ENCODE measurements at regions not wholly inside any gene's neighbourhood (a gene's known extent, or its start where the extent isn't known, plus 50 kb on each side); places are given as distances from the start of the nearest gene placed in this dataset.
"Not testable (repeated sequence)": the region's sequence is repeated elsewhere in the genome, so short reads cannot be mapped to it uniquely, and the experiment has no call there.

DNA sequence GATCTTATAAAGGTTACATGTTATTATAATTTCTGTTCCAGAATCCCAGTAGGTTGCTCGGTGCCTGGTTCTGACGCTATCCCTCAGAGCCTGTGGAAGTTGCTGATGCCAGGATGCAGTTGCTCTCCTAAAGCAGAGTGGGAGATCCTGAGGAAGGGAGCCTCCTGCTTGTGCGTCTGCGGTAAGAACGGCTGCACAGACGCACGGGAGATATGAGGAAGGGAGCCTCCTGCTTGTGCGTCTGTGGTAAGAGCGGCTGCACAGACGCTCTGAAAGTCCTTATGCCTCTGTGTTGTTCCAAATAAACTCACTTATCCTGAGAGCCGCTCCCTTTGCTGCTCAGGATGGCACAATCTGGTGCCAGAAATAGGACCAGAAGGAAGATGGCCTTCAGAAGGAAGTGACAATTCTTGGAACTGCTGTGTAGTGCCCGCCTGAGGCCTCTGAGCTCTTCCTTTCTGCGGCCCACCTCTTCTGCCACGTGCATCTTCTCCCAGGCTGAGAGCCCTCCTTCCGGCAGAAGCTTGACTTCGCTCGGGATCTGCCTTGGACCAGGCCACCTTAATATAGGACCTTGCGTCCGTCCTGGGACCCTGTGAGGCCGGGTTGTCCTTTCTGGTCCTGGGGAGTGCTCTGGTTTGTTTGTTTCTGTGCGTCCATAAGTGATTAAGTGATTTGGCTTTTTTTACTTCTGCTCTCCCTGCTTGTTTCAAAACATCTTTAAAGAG, 89.5 kb downstream of the RTP5 start:
- DNase-seq (ENCODE audit: low spot score) = no peak

DNA sequence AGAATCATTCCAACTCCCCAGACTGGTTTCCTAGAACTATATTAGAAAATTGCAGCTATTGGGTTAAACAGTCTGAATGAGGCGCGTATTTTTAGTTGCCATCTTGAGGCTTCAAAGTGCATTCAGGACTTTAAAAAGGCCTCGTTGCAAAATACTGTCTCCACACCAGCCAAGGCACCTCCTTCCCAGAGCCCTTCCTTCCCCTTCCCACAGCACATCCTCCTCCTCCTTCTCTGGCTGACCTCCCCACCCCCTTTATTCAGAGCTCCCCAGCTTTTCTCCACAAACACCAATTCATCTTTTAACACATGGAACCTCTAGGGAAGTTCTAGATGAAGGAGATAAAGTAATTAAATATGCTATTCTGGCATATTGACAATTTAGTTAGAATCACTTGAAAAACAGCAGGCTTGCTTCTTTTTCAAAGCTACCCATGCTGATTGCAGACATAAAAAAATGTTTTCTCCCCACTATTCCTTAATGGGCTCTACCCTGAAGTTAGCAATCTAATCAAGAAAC, 90.3 kb downstream of the RTP5 start:
- DNase-seq (ENCODE audit: low spot score) = no peak

DNA sequence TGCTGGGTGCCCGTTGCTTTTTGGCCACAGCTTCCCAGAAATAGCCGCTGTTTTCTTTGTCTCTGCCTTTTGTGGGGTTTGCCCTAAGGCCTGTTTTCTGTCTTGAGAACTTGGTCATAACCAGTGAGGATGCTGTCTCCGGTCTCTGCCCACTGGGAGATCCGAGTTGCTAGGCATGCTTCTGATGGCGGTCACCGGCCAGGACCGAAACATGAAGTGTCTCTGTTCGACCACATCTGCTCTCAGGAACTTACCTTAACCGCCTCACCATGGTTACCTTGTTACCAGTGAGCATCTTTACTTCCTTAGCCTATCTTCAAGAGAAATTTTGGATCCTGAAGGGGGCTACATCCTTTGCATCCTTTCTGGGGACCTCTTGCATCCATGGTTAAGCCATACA, 91.9 kb downstream of the RTP5 start:
- no peak for DNase-seq (ENCODE audit: low spot score)

DNA sequence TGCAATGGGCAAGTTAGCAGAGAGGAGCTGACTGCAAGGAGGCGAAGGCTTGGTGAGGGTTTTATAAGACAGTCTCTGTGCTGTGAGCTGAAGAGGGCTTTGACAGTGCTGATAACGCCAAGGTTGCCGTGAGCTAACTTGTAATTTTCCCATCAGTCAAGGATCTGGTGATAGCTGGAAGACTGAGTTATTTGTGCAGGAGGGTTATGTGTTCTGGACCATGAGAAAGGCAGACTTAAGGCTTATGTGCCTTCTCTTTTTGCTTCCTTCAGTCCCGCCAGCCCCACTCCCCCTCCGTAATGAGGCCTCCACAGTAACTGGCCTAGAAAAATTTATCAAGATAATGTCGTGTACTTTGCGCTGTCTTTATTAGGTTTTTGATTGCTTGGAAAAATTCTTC, 94.6 kb downstream of the RTP5 start:
- no peak for DNase-seq (ENCODE audit: low spot score)

DNA sequence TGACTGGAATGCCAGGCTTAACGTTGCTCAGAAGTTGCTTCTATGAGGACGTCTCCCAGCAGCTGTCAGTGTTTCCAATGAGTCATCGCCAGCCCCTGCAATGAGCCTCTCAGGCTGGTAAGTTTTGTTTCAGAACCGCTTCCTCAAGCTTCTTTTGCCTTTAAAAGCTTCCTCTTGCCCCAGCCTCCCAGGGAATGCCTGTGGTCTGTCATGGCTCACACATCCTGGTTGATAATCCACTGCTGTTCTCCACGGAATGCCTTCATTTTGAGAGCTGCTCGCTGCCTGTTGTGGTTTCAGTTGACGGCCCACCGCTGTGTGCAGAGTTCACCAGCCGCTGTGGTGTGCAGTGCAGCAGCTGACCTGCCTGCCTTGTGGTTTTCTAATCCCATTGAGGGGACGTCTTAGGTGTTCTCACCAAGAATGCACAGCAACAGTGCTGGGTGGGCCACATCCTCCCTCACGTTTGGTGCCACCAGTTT, 96.4 kb downstream of the RTP5 start:
- no peak for DNase-seq (ENCODE audit: low spot score)

DNA sequence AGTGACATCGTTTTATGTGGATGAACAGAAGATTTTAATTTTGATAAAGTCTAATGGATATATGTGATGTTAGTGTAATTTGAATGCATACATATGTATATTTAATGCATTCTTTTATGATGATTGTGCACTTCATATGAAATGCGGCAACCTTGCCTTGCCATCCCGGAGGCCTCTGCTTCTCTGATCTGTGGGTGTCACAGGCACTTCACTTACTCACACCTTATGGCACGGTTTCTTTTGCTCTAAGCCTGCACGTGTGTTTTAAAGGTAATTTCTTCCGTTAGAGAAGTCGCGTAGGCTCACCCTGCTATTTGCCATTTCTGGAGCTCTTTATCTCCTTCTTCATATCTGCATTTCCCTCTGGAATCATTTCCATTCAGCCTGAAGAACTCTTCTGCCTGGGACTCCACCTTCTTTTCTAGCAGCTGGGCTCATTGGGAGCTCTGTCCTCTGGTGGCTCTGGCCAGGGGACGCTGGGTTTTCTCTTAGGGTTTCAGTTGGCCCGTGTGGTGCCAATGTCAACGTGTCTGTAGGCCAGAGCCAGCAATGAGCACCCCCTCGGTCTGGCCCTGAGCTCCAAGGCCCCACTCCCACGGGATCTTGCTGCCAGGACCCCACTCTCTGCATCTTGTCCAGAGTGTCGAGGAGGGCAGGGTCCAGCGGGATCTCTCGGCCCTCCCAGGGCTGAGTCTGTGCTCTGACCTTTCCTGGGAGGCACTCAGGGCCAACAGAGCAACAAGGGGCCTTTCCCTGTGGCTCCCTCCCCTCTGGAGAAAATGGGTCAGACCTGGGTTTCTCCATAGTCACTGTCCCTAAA, 97.3 kb downstream of the RTP5 start:
- no peak for DNase-seq (ENCODE audit: low spot score)

DNA sequence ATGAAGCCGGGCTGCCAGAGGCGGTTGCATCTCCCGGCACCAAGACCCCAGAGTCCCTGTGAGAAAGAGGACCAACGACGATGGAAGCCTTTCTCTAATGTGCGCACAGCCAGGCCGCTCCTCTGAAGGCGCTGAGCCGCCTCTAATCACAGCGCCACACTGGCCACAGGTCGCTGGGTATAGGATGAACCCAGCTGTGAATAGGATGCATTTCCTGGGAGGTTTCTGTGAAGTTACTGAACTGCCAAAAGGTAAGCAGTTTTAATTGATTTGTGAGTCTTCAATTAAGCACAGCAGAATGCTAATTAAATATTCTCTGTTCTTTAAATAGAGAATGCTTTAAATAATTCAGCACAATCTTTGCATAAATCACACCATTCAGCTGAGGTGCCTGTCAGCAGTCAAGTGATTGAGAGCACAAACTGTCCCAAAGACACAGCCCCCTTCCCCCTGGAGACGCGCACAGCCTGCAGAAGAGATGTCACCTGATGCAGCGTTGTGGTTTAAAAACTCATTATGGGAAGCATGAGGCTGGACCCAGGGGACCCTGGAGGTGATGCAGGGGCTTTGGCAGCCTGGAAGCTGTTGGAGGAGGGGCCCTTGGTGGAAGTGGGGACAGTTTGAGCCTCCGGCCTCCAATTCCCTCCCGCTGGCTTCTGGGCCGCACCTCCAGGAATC, 98.1 kb downstream of the RTP5 start:
- no peak for DNase-seq (ENCODE audit: low spot score)

DNA sequence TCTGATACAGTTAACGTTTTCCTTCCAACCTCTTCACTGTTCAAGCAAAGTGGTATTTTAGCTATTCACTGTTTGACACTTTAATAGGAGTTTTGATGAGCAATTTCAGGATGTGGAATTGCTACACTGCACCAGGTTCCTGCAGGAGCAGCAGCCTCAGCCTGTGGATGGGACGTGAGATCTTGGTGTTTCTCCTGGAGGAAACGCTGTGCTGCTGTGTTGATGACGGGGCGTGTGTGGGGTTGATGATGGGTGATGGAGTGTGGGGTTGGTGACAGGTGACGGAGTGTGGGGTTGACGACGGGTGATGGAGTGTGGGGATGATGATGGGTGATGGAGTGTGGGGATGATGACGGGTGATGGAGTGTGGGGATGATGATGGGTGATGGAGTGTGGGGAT, 98.9 kb downstream of the RTP5 start:
- no peak for DNase-seq (ENCODE audit: low spot score)

DNA sequence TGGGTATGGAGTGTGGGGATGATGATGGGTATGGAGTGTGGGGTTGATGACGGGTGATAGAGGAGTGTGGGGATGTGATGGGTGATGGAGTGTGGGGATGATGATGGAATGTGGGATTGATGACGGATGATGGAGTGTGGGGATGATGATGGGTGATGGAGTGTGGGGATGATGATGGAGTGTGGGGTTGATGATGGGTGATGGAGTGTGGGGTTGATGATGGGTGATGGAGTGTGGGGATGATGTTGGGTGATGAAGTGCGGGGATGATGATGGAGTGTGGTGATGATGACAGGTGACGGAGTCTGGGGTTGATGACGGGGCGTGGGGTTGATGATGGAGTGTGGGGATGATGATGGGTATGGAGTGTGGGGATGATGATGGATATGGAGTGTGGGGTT, 99.7 kb downstream of the RTP5 start:
- not testable (repeated sequence) for DNase-seq (ENCODE audit: low spot score)

DNA sequence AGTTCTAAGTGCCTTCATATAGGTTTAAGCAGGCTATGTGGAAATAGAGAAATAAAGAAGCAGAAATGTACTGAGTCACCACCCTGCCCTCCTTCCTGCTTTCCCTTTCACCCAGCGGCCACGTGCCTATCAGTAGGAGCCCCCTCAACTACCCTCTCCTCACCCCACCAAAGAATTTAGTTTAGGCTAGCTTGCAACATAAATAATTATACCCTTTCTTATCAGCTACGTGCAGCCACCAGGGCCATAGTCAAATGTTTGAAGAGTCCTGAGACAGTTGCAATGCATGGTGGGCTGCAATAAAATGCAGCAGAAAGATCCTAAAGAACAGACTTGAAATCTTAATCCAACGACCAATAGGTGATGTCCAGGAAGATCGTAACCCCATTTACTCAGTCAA, 101.2 kb downstream of the RTP5 start:
- no peak for DNase-seq (ENCODE audit: low spot score)

DNA sequence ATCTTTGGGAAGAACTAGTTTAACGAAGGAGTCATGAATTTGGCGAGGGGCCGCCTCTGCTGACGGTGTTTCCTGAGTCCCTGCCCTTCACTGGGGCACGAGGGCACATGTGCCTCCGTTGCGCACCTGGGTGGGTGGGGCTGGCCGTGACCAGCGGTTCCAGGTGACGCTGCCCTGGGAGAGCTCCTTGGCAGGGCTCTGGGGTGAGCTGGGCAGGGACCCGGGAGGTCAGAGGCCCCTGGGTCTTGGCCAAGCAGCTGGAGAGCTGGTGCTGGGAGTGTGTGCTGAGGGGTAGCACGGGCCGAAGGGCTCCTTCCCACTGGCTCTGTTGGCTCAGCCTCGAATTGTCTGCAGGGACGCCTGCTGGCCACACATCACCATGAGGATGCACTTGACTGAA, 104.6 kb downstream of the RTP5 start:
- DNase-seq (ENCODE audit: low spot score) = no peak

DNA sequence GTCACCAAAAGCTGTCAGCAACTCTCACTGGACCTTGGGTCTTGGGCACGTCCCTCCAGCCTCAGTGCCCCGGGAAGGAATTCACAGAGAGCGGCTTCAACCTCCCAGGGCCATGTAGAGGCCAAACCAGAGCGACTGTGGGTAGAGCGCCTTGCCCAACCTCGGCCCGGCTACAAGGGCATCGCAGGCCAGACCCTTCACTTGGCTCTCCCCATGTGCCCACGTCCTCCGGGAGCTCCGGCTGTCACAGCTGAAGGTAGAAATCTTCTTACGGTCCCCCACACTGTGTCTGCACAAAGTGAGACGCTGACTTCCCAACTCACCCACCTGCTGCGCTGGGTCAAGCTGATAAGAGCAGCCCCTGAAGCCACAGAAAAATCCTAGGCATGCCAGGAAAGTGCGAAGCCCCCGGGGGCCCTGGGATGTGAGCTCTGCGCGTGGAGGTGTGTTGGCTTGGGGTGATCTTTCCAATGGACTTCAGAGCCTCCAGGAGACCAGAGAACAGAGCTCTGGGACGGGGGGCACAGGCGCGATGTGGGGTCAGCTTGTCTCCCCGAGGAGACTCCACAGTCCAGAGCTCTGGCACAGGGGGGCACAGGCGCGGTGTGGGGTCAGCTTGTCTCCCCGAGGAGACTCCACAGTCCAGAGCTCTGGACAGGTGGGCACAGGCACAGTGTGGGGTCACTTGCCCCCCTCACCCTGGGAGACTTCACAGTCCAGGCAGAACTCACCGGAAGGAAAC, 105.5 kb downstream of the RTP5 start:
- no peak for DNase-seq (ENCODE audit: low spot score)

DNA sequence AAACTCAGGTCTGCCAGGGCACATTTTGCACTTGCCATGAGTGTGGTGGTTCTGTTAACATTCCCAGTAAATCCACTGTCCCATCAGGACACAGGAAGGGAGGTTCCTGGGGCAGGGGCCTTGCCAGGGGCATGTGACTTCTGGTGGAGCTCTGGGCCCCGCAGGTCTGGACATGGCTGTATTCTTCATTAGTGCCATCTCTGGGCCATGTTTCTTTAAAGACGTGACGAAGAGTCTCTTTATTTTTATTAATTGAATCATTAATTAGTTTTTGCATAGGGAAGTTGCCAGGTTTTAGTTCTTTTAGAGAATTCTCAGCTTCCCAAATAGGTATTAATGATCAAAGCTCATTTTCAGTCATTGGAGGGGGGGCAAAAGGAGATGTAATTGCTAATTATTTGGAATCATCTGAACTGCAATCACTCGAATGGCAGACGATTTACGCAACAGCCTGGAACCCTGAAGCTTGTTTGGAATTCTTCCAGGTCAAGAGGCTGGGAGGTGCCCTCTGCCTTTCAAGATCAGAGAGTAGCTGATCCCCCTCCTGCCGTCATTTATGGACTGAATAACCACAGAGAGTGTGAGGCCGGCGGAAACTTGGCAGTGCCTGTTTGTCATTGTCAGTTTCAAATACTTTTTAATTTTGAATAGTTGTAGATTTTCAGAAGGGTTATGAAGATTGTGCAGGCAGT, 106.2 kb downstream of the RTP5 start:
- DNase-seq (ENCODE audit: low spot score) = no peak

DNA sequence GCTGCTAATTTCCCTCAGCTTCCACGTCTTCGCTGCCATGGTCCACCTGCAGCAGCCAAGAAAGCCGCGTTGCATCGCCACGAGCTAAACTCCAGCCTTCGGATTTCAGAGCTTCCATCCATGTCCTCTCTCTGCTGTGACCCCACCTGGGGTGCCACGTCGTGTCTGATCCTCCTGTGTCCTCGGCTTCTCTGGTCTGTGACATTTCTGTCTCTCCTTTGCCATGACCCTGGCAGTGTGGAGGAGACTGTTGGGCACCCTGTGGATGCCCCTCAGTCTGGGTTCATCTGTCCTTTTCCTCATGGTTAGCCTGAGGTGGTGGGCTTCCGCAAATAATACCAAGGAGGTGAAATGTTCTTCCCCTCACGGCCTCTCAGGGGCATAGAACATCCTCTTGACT, 106.8 kb downstream of the RTP5 start:
- no peak for DNase-seq (ENCODE audit: low spot score)

DNA sequence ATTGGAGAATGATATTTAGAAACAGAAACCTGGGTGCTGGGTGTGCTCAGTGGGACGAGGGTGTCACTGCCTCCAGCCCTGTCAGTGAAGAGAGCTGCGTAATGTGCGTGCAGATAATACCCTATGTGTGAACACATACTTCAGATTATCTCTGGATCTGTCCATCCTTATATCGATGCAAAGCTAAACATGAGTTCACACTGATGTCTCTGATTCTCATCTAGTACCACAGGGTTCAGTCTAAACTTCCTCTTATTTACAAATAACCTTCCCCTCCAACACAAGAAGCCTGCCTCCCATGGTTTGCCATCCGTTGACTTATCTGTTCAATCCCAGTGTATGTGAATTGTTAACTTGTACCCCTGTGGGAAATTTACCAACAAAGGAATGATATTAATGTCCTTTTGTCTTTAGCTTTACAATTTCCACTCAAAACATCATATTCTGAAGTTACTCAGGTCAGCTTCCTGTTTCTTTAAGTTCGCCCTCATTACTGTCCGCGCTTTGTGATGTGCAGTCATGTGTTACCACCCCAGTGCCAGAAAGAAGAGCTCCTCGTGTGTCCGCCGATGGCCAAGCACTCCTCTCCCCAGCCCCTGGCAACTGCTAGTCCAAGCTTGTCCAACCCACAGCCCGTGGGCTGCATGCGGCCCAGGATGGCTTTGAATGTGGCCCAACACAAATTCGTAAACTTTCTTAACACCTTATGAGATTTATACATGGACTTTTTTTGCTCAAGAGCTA, 108.2 kb downstream of the RTP5 start:
- no peak for DNase-seq (ENCODE audit: low spot score)

DNA sequence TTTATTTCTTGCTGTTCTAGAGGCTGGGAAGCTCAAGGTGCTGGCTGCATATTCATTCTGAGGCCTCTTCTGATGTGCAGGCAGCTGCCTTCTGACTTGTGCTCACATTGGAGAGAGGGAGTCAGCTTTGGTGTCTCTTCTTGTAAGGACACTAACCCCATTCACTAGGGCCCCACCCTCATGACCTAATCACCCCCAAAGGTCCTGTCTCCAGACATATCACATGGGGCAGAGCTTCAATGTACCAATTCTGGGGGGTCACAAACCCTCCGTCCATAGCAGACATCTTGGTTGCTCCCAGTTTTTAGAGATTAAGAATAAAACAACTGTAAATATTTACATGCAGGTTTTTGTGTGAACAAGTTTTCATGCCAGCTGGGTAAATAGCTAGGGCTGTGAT, 109.1 kb downstream of the RTP5 start:
- no peak for DNase-seq (ENCODE audit: low spot score)

DNA sequence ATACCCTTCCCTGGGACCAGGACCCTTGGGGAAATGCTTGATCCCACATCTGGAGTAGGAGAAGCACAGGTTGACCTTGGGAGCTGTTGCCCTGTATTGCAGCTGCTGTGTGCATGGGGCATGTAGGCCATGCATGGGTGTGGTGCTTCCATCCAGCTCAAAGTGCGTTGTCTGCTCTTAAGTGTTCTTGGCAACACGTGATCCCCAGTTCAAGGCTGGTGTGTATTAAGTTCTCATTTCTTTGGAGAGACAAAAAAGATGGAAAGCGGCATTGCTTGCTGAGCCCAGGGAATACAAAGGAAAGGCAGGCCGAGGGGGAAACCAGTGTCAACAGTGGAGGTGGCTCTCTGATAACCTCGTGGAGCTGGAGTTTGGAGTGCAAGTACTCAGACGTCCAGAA, 110.7 kb downstream of the RTP5 start:
- DNase-seq (ENCODE audit: low spot score) = no peak

DNA sequence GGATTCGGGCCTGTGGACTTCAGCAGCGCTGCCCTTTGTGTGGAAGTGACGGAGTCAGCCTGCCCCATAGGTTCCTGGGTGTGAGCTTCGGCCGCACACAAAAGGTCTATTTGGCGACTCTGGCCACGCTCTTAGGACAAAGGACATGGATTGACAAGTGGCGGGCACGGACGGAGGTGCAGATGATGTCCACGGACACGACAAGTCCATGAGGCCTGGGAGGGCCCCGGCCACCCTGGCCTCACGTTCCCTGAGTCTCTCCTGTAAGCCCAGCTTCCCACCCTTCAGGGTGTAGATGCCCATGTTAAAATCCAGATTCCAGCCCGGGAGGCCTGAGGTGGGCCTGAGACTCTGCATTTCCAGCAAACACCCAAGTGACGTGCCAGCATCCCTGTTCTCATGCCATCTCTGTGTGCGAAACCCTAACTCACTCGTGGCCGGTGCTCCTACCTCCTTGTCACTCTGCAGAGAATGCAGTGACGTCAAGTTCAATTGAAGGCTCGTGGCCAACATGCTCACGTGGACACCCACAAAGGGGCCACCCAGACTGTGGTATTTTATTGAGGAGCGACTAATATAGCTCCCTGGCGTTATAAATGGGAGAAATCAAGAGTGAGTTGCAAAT, 111.7 kb downstream of the RTP5 start:
- DNase-seq (ENCODE audit: low spot score) = no peak

DNA sequence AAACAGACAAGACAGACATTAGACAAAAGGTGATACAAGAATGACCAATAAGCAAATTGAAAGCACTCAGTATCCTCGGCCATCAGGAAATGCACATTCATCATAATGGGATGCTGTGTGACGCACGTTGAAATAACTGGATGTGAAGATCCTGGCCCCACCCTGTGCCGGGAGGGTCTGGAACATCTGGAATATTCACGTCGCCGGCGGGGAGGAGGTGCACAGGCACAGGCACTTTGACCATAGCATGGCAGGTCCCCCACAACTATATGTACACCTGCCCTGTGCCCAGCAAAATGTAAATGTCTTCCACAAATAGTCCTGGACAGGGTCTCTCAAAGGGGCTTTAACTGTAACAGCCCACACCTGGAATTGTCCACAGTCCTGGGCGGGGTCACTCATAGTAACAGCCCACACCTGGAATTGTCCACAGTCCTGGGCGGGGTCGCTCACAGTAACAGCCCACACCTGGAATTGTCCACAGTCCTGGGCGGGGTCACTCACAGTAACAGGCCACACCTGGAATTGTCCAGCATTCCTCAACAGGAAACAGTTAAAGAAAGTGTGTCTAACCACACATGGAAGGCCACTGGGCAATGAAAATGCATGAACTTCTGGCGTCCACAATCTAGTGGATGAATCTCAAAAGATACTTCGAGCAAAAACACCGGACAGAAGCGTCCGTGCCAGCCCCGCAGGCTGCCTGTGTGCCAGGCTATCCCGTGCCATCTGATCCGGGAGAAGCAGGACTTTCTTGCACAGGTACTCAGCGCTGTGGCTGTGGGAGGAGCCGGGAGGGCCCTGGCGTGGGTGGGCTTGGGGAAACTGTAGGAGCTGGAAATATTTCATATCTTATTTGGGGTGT, 113.4 kb downstream of the RTP5 start:
- DNase-seq (ENCODE audit: low spot score) = no peak

Measured in ecto neural progenitor cell (in vitro differentiated cells).